GM08714 (cell line): ENCODE measurements at regions not wholly inside any gene's neighbourhood (a gene's known extent, or its start where the extent isn't known, plus 50 kb on each side); places are given as distances from the start of the nearest gene placed in this dataset.
"Not testable (repeated sequence)": the region's sequence is repeated elsewhere in the genome, so short reads cannot be mapped to it uniquely, and the experiment has no call there.

Experiments used
- H3K4me3 ChIP-seq: fragments of 200-500 bp; sonication (Bioruptor generic); 2 replicates; pipeline ENCODE4 v1.5.1; 2014; ENCODE audit warnings: mild to moderate bottlenecking, low read length, inconsistent platforms
- ZNF274 ChIP-seq: IDR thresholded peaks from 2 replicates; pipeline ENCODE4 v1.6.1; 2012; ENCODE audit warnings: mild to moderate bottlenecking, low read depth, low read length

- H3K4me3 ChIP-seq: no peak overlapping the region
- TF ChIP-seq ZNF274: no peak
Observed at GRCh38 chr7:82602066-82602465, 158.5 kb upstream of the CACNA2D1 start.

GRCh38 chr7:82600531-82600930 lies 157.0 kb upstream of the CACNA2D1 start:
- TF ChIP-seq ZNF274: no peak
- no peak overlapping the region for H3K4me3 ChIP-seq

- no peak for TF ChIP-seq ZNF274
- H3K4me3 ChIP-seq: no peak overlapping the region
Observed at GRCh38 chr7:82599895-82600294, 156.3 kb upstream of the CACNA2D1 start.

GRCh38 chr7:82598958-82599357 lies 155.4 kb upstream of the CACNA2D1 start:
- no peak overlapping the region for H3K4me3 ChIP-seq
- TF ChIP-seq ZNF274: no peak

GRCh38 chr7:82595795-82596194 lies 152.2 kb upstream of the CACNA2D1 start:
- not testable (repeated sequence) for H3K4me3 ChIP-seq

- no peak overlapping the region for H3K4me3 ChIP-seq
- TF ChIP-seq ZNF274: no peak
Observed at GRCh38 chr7:82595176-82595575, 151.6 kb upstream of the CACNA2D1 start.

GRCh38 chr7:82594665-82595064 lies 151.1 kb upstream of the CACNA2D1 start:
- no peak overlapping the region for H3K4me3 ChIP-seq
- no peak for TF ChIP-seq ZNF274

- H3K4me3 ChIP-seq: no peak overlapping the region
- TF ChIP-seq ZNF274: no peak
Observed at GRCh38 chr7:82593780-82594179, 150.2 kb upstream of the CACNA2D1 start.

GRCh38 chr7:82592416-82592815 lies 148.8 kb upstream of the CACNA2D1 start:
- no peak for TF ChIP-seq ZNF274

GRCh38 chr7:82579047-82579446 lies 135.5 kb upstream of the CACNA2D1 start:
- TF ChIP-seq ZNF274: no peak
- no peak overlapping the region for H3K4me3 ChIP-seq

More at GRCh38 chr7:82592416-82592815, 148.8 kb upstream of the CACNA2D1 start:
- H3K4me3 ChIP-seq: no peak overlapping the region

- H3K4me3 ChIP-seq: no peak overlapping the region
- TF ChIP-seq ZNF274: no peak
Observed at GRCh38 chr7:82578430-82578829, 134.9 kb upstream of the CACNA2D1 start.

- TF ChIP-seq ZNF274: no peak
- H3K4me3 ChIP-seq: no peak overlapping the region
Observed at GRCh38 chr7:82572195-82572880, 128.8 kb upstream of the CACNA2D1 start.

GRCh38 chr7:82571047-82571446 lies 127.5 kb upstream of the CACNA2D1 start:
- H3K4me3 ChIP-seq: not testable (repeated sequence)

GRCh38 chr7:82567841-82568240 lies 124.3 kb upstream of the CACNA2D1 start:
- no peak for TF ChIP-seq ZNF274
- H3K4me3 ChIP-seq: no peak overlapping the region

GRCh38 chr7:82567356-82567755 lies 123.8 kb upstream of the CACNA2D1 start:
- H3K4me3 ChIP-seq: no peak overlapping the region
- no peak for TF ChIP-seq ZNF274

- TF ChIP-seq ZNF274: no peak
- H3K4me3 ChIP-seq: no peak overlapping the region
Observed at GRCh38 chr7:82566752-82567151, 123.2 kb upstream of the CACNA2D1 start.
